ENCODE measurements at regions not wholly inside any gene's neighbourhood (a gene's known extent, or its start where the extent isn't known, plus 50 kb on each side); places are given as distances from the start of the nearest gene placed in this dataset.

DNA sequence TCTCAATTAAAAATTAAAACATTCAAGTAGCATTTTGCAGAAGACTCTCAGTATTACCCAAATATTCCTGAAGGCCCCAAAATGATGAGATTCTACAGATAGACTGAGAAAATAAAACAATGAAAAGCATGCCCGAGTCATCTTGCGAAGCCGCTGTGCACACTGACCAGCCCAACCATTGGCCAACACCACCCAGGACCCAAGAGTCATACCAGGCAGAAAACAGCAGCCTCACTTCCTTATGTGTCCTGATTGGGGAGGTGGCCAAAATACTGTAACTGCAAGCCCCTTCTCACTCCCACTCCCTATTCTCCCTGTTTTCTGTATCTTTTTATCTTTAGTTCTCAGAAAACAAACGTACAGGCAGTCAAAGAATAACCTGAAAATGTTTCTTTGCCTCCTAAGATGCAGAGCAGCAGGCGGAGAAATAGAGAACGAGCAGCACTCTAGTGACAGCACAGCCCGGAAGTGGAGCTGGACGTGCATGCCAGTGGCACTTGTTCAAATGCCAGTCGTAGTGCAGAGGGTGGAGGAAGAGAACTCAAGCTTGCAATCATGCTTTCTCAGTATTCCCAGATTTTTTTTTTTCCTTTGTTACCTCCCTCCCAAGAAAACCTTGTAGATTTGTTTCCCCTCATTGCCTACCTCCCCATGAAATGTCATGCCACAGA, 182.3 kb upstream of the SOX9 start:
- no peak for DNase-seq (ENCODE audit: low read depth in 2 of 2)

DNA sequence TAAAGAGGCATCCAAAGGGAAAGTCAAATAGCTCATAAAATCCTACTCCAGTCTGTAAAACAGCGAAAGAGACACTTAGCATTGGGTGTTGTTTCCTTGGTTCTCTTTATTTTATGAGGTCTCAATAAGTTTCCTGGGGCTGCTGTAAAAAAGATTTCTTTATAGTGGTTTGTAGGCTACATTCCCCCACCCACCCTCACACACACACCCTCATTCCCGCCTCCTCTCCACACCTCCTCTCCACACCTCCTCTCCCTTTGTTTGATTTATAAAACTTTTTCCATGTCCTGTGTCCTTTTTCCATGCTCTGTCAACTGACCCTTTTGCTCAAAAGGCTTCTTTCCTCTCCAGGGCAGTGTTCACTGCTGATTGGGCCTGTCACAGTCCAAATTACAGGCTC, 178.9 kb upstream of the SOX9 start:
- DNase-seq (ENCODE audit: low read depth in 2 of 2): no peak

DNA sequence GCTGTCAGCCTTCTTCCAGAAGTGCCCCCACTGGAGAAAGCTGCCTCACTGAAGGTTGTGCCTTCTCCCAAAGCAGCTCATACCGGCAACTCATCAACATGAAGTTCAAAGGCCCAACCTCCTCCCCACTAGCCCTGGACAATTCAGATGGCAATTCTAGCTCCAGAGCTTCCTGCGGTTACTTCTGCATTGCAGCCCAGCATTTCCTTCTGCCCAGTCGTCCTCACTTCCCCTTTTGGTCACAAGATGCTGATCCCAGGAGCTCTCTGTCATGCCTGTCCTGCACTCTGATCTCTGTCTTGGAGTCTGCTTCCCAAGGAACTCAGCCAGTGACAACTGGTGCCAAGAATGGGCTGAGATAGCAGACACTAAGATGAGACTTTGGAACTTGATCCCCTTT, 178.2 kb upstream of the SOX9 start:
- DNase-seq (ENCODE audit: low read depth in 2 of 2): no peak

DNA sequence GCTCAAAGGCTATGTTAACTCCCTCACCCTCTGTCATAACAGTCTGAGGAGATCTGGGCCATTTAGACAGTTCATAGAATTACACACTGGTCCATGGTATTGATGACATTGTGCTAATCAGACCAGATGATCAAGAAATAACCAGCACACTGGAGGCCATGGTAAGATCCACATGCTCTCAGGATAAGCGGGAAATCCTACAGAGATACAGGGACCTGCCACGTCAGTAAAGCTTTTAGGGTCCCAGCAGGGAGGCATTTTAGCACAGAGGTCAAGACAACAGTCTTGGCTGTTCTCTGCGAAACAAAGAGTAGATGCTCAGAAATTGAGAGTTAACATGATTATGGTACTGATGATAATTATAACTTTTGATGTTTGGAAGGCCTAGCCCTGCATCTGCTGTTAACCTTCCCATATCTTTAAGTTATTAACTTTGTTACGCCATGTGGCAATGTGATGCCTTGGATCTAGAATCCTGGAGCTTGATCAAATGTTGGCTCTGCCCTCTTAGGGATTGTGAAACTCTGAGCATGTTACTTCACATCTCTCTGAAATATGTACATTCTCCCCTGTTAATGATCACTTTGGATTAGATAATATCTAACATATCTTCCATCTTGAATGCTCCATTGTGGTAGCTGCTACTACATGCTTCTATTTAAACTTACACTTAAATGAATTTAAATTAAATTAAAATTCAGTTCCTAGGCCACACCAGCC, 172.0 kb upstream of the SOX9 start:
- no peak for DNase-seq (ENCODE audit: low read depth in 2 of 2)

DNA sequence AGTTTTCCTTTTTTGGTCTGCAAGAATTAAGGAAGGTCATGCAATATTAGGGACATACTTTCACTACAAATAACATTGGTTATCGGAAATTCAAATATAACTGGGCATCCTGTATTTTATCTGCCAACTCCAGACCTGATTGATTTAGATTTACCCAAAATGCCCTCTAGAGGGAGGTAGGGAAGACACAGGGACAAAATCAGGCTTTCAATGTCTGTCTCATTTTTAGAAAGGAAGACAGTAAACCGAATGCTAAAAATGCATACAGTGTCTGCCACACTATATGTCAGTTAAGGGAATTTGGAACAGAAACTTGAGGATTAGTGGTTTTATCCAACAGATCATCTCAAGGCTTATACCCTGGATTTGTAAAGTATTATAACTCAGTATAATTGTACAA, 161.7 kb upstream of the SOX9 start:
- no peak for DNase-seq (ENCODE audit: low read depth in 2 of 2)

DNA sequence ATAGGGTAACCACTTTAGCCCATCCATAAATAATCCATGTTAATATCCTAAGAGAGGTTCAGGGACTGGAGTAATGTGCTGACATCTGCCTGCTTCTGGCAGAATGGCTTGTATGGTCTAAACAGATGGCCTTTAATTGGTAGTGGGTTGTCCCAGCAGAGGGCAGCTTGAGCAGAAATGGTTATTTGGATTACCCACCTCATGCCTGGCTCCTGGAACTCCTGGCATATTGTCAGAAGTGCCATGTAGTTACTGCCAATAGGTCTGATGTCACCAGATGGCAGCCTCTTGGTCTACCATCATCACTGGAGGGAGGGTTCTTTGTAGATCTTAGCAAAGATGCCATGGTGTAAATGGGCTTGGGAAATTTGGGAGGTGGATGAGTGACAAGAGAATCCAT, 157.5 kb upstream of the SOX9 start:
- no peak for DNase-seq (ENCODE audit: low read depth in 2 of 2)

DNA sequence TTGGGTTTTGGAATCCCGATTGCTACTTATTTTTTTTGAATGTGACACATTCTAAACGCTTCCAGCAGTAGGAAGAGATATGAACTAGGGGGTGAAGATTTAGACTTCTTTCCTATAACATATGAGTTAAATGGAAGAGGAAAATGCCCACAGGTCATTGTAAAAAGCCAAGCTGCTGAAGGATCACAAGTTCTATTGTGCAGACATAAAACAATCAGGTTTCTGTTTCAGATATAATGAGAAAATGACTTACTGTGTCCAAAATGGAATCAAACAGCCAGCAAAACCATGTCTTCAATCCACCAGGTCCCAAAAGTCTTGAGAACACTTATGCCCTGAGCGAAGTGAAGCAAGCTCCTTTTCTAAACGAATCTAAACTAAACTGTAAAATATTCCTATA, 157.0 kb upstream of the SOX9 start:
- no peak for DNase-seq (ENCODE audit: low read depth in 2 of 2)

DNA sequence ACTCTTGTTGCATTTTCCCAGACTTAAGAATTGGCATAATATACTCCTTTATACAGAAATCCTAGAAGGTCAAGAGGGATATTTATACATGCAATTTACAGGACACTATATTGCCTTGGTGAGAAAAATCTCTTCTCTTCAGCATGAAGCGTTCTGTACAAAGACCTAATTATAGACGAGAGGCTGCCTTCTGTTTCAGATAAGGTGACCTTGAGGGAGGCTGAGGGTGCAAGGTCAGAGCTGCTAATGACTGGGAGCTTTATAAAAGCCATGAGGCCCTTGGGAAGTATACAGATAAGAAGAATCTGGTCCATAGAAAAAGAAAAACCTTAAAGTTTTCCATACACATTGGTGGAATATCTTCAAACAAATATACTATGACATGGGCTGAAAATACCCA, 156.3 kb upstream of the SOX9 start:
- DNase-seq (ENCODE audit: low read depth in 2 of 2): no peak

DNA sequence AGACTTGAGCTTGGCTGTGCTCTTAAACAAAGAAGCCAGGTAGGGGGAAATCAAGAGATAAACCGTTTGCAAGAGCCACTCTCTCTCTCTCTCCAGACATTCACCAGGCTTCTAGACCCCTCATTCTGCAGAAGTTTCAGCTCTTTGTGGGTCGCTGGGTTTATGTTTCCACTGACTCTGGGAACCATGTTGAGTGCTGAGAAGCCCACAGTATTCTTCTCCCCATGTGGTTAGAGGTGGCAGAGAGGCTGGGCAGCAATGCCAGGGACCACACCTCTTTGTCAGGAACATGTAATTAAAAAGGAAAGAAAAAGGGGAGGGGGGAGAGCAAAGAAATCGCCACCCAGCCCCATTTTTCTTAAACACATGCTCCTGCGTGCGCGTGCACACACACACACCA, 154.8 kb upstream of the SOX9 start:
- DNase-seq (ENCODE audit: low read depth in 2 of 2): no peak

DNA sequence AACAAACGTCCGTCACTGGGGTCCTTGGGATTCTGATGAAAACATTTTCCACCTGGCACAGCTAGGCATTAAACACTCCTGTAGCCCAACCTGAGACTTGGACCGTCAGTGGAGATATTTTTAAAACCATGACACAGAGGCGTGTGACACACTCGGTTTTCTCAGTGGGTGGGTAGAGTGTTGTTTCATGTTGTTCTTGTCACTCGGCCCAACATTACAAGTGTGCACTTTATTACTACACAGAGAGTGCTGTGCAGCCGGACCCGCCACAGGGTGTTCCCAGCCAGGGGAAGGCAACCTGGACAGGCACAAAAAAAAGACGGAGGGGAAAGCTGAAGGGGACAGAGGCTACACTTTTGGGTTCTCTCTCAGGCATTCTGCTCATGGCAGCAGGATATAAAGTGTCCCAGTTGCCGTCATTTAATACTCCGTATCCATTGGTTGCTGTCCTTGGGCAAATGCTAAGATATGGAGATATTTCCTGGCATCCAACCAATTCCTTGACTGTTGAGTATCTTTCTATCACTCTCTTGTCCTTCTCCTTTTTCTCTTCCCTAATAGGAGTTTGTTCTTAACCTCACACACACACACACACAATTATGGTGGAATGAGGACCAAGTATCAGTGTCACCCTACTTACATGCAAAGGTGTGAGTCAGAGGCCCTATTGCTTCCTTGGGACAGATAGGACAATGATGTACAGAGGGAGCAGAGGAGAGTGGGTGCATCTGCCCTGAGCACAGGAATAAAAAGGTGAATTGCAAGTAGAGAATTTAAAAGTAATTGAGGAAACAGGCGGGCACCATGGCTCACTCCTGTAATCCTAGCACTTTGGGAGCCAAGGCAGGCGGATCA, 154.1 kb upstream of the SOX9 start:
- DNase-seq (ENCODE audit: low read depth in 2 of 2): no peak

DNA sequence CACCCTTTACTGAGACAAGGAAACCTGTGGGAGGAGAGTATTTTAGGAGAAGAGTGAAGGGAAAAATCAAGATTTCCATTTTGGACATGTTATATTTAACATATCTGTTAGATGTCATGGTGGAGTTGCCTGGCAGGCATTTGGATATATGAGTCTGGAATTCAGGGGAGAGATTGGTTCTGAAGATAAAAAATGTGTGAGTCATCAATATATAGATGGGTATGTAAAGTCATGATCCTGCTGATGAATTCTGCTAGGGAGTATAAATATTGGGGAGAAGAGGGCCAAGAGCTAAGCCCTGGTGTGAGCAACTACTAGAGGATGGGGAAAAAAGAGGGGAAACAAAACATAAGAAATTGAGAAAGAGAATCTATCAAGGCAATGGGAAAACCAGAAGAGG, 151.3 kb upstream of the SOX9 start:
- no peak for DNase-seq (ENCODE audit: low read depth in 2 of 2)

DNA sequence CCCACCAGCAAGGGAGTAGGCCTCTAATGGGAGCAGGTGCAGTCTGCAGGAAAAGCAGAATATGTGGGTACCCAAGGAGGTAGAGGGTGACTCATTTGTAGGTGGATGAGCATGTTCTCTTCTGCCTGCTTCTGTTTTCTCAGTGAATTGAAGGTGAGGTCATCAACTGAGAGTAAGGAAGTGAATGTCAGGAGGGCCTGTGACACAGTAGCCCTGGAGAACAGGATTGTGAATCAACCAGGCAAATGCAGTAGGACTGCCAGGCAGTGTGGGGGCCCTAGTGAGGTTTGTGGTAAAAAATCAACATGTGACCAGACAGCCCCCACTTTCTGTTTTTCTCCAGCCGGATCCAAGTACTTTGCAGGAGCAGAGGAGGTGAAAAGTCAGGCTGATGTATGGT, 150.5 kb upstream of the SOX9 start:
- no peak for DNase-seq (ENCODE audit: low read depth in 2 of 2)

DNA sequence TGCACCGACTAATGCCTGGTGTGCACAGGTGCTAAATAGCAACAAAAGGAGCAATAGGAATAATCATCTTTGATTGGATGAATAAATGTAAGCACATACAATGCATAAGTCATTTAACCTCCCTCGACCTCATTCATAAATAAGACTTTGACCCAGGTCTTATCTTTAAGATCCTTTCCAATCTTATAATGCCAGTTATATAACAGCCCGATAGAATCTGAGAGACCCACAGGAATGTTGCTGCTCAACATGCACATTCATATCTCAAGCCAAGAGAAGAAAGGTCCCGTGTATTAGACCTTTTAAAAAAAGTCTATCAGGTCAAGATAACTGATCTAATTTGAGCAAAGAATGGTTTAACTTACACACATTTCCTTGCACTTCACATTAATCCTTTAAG, 146.8 kb upstream of the SOX9 start:
- DNase-seq (ENCODE audit: low read depth in 2 of 2): no peak

DNA sequence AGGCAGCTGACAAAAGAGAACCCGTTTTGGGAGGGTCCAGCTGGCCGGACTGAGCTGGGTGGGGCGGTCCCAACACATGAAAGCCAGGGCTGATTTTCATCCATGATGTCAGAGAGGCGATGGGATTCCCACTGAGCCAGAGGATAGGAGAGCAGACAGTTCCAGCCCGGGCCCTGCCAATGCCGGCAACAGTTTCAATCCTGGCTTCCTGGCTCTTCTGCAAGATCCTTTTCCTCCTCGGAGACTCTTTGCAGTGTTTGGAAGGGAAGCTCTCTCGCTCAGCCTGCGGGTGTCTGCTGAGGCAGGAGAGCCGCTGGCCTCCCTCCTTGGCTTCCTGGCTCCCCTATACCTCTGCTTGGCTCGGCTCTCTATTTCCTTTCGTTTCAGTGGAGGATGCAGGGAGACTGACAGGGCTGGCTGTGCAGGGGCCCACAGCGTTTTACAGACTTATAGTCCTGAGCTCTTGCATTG, 145.5 kb upstream of the SOX9 start:
- no peak for DNase-seq (ENCODE audit: low read depth in 2 of 2)

DNA sequence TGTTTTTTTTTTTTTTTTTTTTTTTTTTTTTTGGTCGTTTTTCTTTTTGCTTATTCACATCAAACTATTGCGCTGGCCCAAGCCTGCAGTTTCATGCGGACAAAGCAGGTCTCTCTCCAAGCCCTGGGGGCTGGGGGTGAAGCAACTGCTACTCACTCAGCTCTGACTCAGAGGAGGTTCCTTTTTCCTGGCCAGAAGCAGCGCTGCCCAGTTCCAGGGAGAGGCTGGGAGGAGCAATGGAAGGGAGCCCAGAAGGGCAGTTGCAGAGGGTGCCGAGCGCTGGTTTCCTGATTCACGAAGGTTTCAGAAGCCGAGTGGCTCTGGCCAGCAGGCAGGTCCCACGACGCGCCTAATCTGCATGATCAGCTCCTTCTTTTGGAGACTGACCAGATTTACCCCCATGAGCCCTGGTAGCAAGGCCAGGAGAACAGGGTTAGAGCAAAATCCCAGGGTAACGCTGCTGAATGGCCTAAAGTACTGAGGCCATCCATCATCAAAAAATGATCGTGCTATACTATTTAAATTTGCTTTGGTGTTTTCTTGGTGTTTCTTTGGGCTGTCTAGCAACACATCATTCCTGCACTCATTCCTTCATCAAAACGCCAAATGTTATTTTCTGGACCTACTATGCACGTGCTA, 144.7 kb upstream of the SOX9 start:
- no peak for DNase-seq (ENCODE audit: low read depth in 2 of 2)

DNA sequence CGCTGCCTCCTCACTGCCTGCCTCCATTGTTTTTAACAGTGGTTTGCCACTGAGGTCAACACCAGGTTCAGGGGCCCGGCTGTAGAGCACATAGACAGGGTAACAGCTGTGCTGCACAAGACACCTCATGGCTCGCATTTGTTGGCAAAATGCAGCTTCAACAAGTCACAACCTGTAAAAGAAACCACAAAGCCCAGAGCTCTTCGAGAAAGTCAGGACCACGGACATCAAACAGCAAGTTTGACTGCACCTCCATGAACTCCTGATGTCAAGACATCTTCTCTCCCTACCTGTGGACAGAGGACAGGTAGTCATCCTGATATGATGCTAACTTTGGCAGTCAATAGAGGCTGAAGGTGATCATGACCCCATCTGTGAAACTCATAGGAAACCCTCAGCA, 142.4 kb upstream of the SOX9 start:
- DNase-seq (ENCODE audit: low read depth in 2 of 2): no peak

DNA sequence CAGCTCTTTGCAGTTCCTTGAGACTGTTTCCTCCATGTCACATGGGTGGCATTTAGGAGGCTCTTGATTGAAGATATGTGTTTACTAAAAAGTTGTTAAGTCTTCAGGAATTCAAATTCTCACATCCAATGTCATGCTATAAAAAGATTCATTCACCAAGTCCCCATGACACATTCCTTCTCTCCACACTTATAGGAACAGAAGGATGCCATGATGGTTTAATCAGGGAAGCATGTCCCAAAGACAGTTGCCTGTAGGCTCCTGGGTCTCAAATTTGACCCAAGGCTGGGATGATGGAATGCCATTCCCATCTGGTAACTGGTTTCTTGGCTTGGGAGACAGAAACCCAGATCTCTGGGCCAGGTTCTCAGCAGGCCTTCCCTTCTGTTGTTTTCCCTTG, 140.6 kb upstream of the SOX9 start:
- DNase-seq (ENCODE audit: low read depth in 2 of 2): no peak

DNA sequence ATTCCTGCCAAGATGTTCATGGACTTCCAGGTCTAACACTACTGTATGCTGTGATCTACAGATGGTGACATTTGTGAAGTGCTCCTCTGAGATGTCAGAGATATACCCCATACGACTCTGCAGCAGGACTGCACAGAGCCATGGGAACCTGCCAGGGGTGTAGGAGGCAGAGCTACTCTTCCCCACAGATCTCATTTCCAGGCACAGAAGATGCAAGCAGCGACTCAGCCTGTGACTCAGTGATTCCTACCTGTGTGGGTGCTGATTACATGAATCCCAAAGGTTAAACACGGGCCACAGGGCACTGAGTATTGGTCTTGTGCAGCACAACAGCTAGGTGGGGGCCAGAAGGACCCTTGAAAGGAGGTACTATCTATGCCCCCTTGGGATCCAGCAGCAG, 137.0 kb upstream of the SOX9 start:
- no peak for DNase-seq (ENCODE audit: low read depth in 2 of 2)

DNA sequence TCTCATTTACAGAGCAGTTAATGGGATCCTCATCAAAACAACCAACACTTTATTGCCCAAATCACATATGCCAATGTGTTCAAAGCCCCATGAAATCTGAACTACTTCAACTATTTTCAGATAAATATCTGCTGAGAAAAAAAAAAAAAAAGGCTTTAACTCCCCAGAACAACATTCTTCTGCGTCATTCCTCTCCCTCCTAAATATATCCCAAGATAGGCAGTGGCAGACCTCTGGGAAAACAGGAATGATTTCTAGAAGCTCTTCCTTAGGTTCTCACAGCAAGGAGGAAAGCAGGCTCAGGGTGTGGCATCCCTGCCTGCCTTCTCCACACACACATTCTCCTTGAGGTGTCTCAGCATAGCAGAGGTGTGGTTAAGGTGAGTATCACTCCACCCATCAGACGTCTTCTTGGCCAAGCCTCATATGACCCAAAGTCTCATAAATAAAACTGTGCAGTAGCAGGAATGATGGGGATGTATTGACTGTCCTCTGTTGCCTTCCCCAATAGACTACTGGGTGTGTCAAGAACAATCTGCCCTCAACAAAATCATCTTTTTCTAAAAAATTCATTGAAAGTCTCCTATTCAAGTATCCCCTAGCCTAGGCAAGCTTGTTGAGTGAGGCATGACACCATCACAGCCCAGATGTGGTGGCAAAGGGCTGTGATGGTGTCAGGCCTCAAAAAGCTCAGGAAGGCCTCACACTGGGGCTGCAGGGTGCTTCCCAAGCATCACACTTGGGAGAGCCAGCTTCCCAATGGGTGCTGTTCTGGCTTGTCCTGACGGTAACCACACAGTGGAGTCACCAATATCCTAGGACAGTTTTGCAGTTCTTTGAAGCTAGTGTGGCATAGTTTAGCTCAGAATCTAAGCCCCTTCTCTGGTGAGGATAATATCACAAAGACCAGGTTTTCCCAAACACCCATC, 135.4 kb upstream of the SOX9 start:
- DNase-seq (ENCODE audit: low read depth in 2 of 2): no peak

DNA sequence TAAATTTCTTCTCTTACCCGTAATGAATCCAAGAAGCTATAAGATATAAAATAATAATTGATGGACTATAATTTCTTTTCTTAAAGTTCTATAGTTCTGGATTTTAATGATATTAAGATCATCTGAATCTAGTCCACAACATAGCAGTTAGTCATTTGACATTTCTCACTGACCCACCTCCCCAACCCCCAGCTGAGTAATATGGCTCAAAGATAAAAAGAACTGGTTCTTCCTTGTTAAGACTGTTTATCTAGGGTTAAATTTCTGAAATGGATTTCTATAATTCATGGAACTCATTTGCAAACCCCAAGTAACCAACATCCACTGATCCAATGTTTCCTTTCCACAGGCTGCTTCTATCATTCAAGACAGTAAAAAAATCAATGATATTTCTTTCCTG, 133.9 kb upstream of the SOX9 start:
- no peak for DNase-seq (ENCODE audit: low read depth in 2 of 2)

DNA sequence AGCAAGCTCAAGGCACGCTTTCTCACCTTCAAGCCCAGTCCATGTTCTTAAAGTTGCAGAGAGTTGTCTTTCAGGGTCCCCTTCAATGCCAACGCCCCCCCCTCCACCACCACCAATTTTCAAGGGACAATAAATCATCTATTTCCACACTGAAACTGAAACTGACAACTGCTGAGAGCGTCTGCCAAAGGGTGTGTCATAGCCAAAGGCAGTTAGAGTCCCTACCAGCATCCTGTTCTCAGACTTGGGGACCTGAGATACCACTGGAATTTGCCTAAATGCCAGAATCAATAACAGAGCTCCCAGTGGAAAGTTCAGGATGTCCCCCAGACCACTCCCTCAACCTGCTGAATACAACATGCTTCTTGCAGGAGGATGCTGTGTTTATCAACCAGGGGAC, 133.2 kb upstream of the SOX9 start:
- no peak for DNase-seq (ENCODE audit: low read depth in 2 of 2)

All from dermis microvascular lymphatic vessel endothelial cell (primary cell).